ENCODE measurements at regions not wholly inside any gene's neighbourhood (a gene's known extent, or its start where the extent isn't known, plus 50 kb on each side); places are given as distances from the start of the nearest gene placed in this dataset.

DNA sequence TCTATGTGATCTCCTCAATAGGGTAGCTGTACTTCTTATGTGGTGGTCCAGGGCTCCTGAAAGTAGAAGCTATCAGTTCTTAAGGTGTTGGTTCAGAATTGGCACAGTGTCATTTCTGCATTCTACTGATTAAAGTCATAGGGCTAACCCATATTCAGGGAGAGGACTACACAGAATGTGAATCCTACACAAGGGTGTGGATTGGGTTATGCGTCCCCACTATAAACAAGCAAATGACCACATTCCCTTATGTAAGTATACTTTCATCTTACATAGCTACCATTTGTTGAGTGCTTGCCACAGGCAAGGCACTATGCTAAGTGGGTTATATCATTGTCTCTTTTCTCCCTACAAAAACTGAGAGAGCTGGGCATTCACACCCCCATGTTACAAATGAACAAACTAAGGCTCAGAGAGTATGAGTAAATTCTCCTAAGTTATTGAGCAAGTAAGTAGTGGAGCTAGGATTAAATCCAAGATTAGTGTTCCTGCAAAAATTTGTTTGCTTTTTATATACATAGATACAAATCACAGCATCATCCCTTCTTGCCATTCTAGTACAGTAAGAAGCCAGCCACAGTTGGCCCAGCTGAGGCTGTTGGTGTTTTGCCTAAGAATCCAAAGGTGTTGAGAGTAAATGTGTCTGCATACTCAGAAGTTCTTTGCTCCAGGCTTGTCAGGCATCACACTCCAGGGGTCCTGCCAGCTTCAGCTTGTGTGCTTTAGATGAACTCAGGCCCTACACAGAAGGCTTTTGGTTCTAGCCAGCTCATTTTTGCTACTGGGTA is 157.8 kb downstream of the KIF18A start (continued):
- TF ChIP-seq, protein P1, sequence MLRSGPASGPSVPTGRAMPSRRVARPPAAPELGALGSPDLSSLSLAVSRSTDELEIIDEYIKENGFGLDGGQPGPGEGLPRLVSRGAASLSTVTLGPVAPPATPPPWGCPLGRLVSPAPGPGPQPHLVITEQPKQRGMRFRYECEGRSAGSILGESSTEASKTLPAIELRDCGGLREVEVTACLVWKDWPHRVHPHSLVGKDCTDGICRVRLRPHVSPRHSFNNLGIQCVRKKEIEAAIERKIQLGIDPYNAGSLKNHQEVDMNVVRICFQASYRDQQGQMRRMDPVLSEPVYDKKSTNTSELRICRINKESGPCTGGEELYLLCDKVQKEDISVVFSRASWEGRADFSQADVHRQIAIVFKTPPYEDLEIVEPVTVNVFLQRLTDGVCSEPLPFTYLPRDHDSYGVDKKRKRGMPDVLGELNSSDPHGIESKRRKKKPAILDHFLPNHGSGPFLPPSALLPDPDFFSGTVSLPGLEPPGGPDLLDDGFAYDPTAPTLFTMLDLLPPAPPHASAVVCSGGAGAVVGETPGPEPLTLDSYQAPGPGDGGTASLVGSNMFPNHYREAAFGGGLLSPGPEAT (IDR thresholded peaks at IDR 0.05; ENCODE audit: low read depth) = no peak
- no peak for TF ChIP-seq RAD21 (IDR thresholded peaks at IDR 0.05; ENCODE audit: insufficient read depth, low read depth, low read length)

- WGBS (ENCODE audit: insufficient coverage, insufficient replicate concordance, low lambda C conversion rate, missing lambda C conversion rate) = 86% methylated on average over 1 of the region's 1 CpG
- CTCF ChIA-PET = no interaction called here
- Histone ChIP-seq H4K20me1 (ENCODE audit: control insufficient read depth, insufficient read depth) (no peaks in the 10 kb centered on the region), H3K9me3 (replicated peaks; ENCODE audit: control insufficient read depth, insufficient read depth, low read length) (no peaks in the 10 kb centered on the region), H3K4me1 (ENCODE audit: control insufficient read depth, insufficient read depth, low read length) (no peaks in the 10 kb centered on the region), H3K36me3 (ENCODE audit: control insufficient read depth in 2 of 2, insufficient read depth in 2 of 2, low read length in 1 of 2) (no peaks in the 10 kb centered on the region), H3K4me2 (ENCODE audit: control insufficient read depth, insufficient read depth) (no peak overlapping the region), H3K79me2 (ENCODE audit: control insufficient read depth, insufficient read depth, low read length) (no peaks in the 10 kb centered on the region), H3K27me3 (replicated peaks in 1 of 2; ENCODE audit: control insufficient read depth in 2 of 2, insufficient read depth in 2 of 2, low read length in 1 of 2) (no peaks in the 10 kb centered on the region), H3K4me3 (no peak overlapping the region), H3K27ac (ENCODE audit: control insufficient read depth, insufficient read depth) (no peak overlapping the region), H3K9ac (ENCODE audit: control insufficient read depth, insufficient read depth, low read length) (no peak overlapping the region), H2AFZ (ENCODE audit: control insufficient read depth, low read depth, low read length) (no peak overlapping the region)
- BruUV-seq (replicated peaks) = no TSS peak
- SMC1A ChIA-PET (ENCODE audit: uncharacterized antibody, unreplicated experiment) = no interaction called here
- FAIRE-seq (no peak), DNase-seq (ENCODE audit: low read depth, low spot score) (no peak), ATAC-seq (no peak)
- in situ Hi-C loops (cut with MboI) = no loop called here
- intact Hi-C loops (cut with micrococcal nuclease; ENCODE audit: unreplicated experiment) = no loop called here
- POLR2A ChIA-PET = no interaction called here
- RAD21 ChIA-PET (ENCODE audit: unreplicated experiment) = no interaction called here
- TF ChIP-seq ZZZ3 (IDR thresholded peaks at IDR 0.05; ENCODE audit: control insufficient read depth, insufficient read length, low read depth) (no peak), IKZF1 (conservative IDR thresholded peaks at IDR 0.05) (no peak), ZNF24 (IDR thresholded peaks at IDR 0.05) (no peak), NR2C2 (IDR thresholded peaks at IDR 0.05; ENCODE audit: borderline replicate concordance, control insufficient read depth, insufficient read length, low read depth) (no peak), ZNF622 (IDR thresholded peaks at IDR 0.05) (no peak), FOS (IDR thresholded peaks at IDR 0.05; ENCODE audit: borderline replicate concordance, extremely low read depth, insufficient read length) (no peak), BHLHE40 (IDR thresholded peaks at IDR 0.05; ENCODE audit: borderline replicate concordance in 1 of 2, low read depth in 2 of 2, low read length in 1 of 2) (no peak), SIX5 (IDR thresholded peaks at IDR 0.05; ENCODE audit: low read depth, low read length, severe bottlenecking) (no peak), EZH2 (IDR thresholded peaks at IDR 0.05; ENCODE audit: borderline replicate concordance, control insufficient read depth, low read depth, low read length) (no peak), ZNF384 (IDR thresholded peaks at IDR 0.05; ENCODE audit: borderline replicate concordance, low read depth, low read length) (no peak), ZBED1 (IDR thresholded peaks at IDR 0.05; ENCODE audit: borderline replicate concordance) (no peak), CREB1 (IDR thresholded peaks at IDR 0.05; ENCODE audit: low read depth) (no peak), SREBF1 (IDR thresholded peaks at IDR 0.05; ENCODE audit: low read length) (no peak), HSF1 (IDR thresholded peaks at IDR 0.05; ENCODE audit: low read depth, low read length) (no peak), SREBF2 (IDR thresholded peaks at IDR 0.05; ENCODE audit: low read length) (no peak), NR2C1 (IDR thresholded peaks at IDR 0.05) (no peak), ZNF207 (IDR thresholded peaks at IDR 0.05; ENCODE audit: borderline replicate concordance) (no peak), HDAC2 (IDR thresholded peaks at IDR 0.05) (no peak)
- TF ChIP-seq, protein P2, sequence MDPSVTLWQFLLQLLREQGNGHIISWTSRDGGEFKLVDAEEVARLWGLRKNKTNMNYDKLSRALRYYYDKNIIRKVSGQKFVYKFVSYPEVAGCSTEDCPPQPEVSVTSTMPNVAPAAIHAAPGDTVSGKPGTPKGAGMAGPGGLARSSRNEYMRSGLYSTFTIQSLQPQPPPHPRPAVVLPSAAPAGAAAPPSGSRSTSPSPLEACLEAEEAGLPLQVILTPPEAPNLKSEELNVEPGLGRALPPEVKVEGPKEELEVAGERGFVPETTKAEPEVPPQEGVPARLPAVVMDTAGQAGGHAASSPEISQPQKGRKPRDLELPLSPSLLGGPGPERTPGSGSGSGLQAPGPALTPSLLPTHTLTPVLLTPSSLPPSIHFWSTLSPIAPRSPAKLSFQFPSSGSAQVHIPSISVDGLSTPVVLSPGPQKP (IDR thresholded peaks at IDR 0.05; ENCODE audit: low read depth, low read length) = no peak
Observed at GRCh38 chr11:27945348-27945747, 162.6 kb downstream of the KIF18A start.
